ENCODE measurements at regions not wholly inside any gene's neighbourhood (a gene's known extent, or its start where the extent isn't known, plus 50 kb on each side); places are given as distances from the start of the nearest gene placed in this dataset.

DNA sequence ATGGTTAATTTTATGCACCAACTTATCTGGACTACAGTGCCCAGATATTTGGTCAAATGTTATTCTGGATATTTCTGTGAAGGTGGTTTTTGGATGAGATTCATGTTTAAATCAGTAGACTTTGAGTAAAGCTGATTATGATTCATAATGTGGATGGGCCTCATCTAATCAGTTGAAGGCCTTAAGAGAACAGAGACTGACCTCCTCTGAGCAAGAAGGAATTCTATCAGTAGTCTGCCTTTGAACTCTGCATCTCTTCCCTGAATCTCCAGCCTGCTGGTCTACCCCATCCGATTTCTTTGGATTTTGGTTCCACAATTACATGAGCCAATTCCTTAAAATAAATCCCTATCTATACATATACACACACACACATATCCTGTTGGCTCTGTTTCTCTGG, 82.8 kb upstream of the MAP4K3 start:
- Histone ChIP-seq H3K27me3 (ENCODE audit: insufficient read depth, low read length, poor library complexity) (no peaks in the 10 kb centered on the region), H3K27ac (ENCODE audit: low read length) (no peak overlapping the region), H3K79me2 (ENCODE audit: insufficient read depth, low read length) (no peaks in the 10 kb centered on the region), H2AFZ (ENCODE audit: low read depth, low read length) (no peak overlapping the region), H3K4me2 (ENCODE audit: insufficient read depth, low read length) (no peak overlapping the region), H3K4me3 (ENCODE audit: low read depth in 1 of 2, low read length in 2 of 2) (no peak overlapping the region), H3K9me3 (ENCODE audit: insufficient read depth, low read length, severe bottlenecking) (peaks cover 12% of the 10 kb centered on the region), H3K4me1 (ENCODE audit: insufficient read depth, low read length) (no peaks in the 10 kb centered on the region), H4K20me1 (ENCODE audit: insufficient read depth, low read length) (no peaks in the 10 kb centered on the region), H3K36me3 (ENCODE audit: insufficient read depth, low read length) (no peaks in the 10 kb centered on the region), H3K9ac (ENCODE audit: low read depth, low read length) (no peak overlapping the region)
- DNase-seq: no peak
- no peak for ATAC-seq (ENCODE audit: insufficient read depth, low read depth)
- TF ChIP-seq, protein P1, sequence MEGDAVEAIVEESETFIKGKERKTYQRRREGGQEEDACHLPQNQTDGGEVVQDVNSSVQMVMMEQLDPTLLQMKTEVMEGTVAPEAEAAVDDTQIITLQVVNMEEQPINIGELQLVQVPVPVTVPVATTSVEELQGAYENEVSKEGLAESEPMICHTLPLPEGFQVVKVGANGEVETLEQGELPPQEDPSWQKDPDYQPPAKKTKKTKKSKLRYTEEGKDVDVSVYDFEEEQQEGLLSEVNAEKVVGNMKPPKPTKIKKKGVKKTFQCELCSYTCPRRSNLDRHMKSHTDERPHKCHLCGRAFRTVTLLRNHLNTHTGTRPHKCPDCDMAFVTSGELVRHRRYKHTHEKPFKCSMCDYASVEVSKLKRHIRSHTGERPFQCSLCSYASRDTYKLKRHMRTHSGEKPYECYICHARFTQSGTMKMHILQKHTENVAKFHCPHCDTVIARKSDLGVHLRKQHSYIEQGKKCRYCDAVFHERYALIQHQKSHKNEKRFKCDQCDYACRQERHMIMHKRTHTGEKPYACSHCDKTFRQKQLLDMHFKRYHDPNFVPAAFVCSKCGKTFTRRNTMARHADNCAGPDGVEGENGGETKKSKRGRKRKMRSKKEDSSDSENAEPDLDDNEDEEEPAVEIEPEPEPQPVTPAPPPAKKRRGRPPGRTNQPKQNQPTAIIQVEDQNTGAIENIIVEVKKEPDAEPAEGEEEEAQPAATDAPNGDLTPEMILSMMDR (IDR thresholded peaks at IDR 0.05; ENCODE audit: borderline replicate concordance, extremely low read depth, low read length, poor library complexity, severe bottlenecking): no peak
- no peak for TF ChIP-seq EZH2 (IDR thresholded peaks at IDR 0.05; ENCODE audit: borderline replicate concordance, low read depth, low read length, severe bottlenecking)

DNA sequence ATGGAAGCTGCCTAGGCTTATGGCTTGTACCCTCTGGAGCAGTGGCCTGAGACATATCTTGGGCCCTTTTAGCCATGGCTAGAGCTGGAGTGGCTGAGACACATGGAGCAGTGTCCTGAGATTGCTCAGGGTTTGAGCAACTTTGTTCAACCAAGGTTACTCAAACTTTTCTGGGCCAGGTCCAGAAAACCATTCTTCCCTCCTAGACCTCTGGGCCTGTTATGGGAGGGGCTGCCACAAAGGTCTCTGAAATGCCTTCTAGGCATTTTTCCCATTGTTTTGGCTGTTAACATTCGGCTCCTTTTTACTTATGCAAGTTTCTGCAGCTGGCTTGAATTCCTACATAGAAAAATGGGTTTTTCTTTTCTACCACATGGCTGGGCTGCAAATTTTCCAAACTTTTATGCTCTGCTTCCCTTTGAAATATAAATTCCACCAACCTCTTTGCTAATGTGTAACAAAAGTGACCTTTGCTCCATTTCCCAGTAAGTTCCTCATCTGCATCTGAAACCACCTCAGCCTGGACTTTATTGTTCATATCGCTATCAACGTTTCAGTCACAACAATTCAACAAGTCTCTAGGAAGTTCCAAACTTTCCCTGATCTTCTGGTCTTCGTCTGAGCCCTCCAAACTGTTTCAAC, 84.9 kb upstream of the MAP4K3 start:
- ATAC-seq (ENCODE audit: insufficient read depth, low read depth) (no peak), DNase-seq (no peak)
- Histone ChIP-seq H3K9ac (ENCODE audit: low read depth, low read length) (no peak overlapping the region), H3K27ac (ENCODE audit: low read length) (no peak overlapping the region), H4K20me1 (ENCODE audit: insufficient read depth, low read length) (no peaks in the 10 kb centered on the region), H3K4me1 (ENCODE audit: insufficient read depth, low read length) (no peaks in the 10 kb centered on the region), H2AFZ (ENCODE audit: low read depth, low read length) (no peak overlapping the region), H3K9me3 (ENCODE audit: insufficient read depth, low read length, severe bottlenecking) (peaks cover 12% of the 10 kb centered on the region), H3K27me3 (ENCODE audit: insufficient read depth, low read length, poor library complexity) (no peaks in the 10 kb centered on the region), H3K4me2 (ENCODE audit: insufficient read depth, low read length) (no peak overlapping the region), H3K4me3 (ENCODE audit: low read depth in 1 of 2, low read length in 2 of 2) (no peak overlapping the region), H3K79me2 (ENCODE audit: insufficient read depth, low read length) (no peaks in the 10 kb centered on the region), H3K36me3 (ENCODE audit: insufficient read depth, low read length) (no peaks in the 10 kb centered on the region)
- no peak for TF ChIP-seq EZH2 (IDR thresholded peaks at IDR 0.05; ENCODE audit: borderline replicate concordance, low read depth, low read length, severe bottlenecking)
- TF ChIP-seq, protein P1 (IDR thresholded peaks at IDR 0.05; ENCODE audit: borderline replicate concordance, extremely low read depth, low read length, poor library complexity, severe bottlenecking): no peak

DNA sequence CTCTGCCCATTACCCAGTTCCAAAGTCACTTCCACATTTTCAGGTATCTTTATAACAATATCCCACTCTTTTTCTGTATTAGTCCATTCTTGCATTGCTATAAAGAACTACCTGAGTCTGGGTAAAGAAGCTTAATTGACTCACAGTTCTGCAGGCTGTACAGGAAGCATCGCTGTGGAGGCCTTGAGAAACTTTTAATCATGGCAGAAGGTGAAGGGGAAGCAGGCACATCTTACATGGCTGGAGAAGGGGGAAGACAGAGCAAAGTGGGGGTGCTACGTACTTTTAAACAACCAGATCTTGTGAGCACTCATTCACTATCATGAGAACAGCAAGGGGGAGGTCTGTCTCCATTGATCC, 85.4 kb upstream of the MAP4K3 start:
- no peak for ATAC-seq (ENCODE audit: insufficient read depth, low read depth)
- H3K27ac ChIP-seq (ENCODE audit: low read length): no peak overlapping the region
- no peaks in the 10 kb centered on the region for H4K20me1 ChIP-seq (ENCODE audit: insufficient read depth, low read length)
- H3K79me2 ChIP-seq (ENCODE audit: insufficient read depth, low read length): no peaks in the 10 kb centered on the region
- no peaks in the 10 kb centered on the region for H3K36me3 ChIP-seq (ENCODE audit: insufficient read depth, low read length)
- no peaks in the 10 kb centered on the region for H3K4me1 ChIP-seq (ENCODE audit: insufficient read depth, low read length)
- no peak overlapping the region for H3K9ac ChIP-seq (ENCODE audit: low read depth, low read length)
- DNase-seq: no peak
- TF ChIP-seq, protein P1 (IDR thresholded peaks at IDR 0.05; ENCODE audit: borderline replicate concordance, extremely low read depth, low read length, poor library complexity, severe bottlenecking): no peak
- no peak for TF ChIP-seq EZH2 (IDR thresholded peaks at IDR 0.05; ENCODE audit: borderline replicate concordance, low read depth, low read length, severe bottlenecking)
- no peak overlapping the region for H2AFZ ChIP-seq (ENCODE audit: low read depth, low read length)
- no peaks in the 10 kb centered on the region for H3K27me3 ChIP-seq (ENCODE audit: insufficient read depth, low read length, poor library complexity)
- no peak overlapping the region for H3K4me2 ChIP-seq (ENCODE audit: insufficient read depth, low read length)
- peaks cover 12% of the 10 kb centered on the region for H3K9me3 ChIP-seq (ENCODE audit: insufficient read depth, low read length, severe bottlenecking)
- H3K4me3 ChIP-seq (ENCODE audit: low read depth in 1 of 2, low read length in 2 of 2): no peak overlapping the region

All from DND-41 (cell line).